HEK293 (cell line): ENCODE measurements at regions not wholly inside any gene's neighbourhood (a gene's known extent, or its start where the extent isn't known, plus 50 kb on each side); places are given as distances from the start of the nearest gene placed in this dataset.

ENCODE experiments used
- ZNF10 ChIP-seq: fragments of 450-650 bp; formaldehyde crosslinking; IDR thresholded peaks from 2 replicates; pipeline ENCODE4 v1.5.1; 2017; ENCODE audit warnings: missing biosample characterization, missing genetic modification characterization
- ZNF600 ChIP-seq: fragments of 450-650 bp; formaldehyde crosslinking; IDR thresholded peaks from 2 replicates; pipeline ENCODE4 v1.5.1; 2016; ENCODE audit warnings: missing biosample characterization, missing genetic modification characterization
- TF ChIP-seq, protein P1 (sequence below): fragments of 450-650 bp; formaldehyde crosslinking; IDR thresholded peaks from 2 replicates; pipeline ENCODE4 v1.5.1; 2016; ENCODE audit warnings: missing biosample characterization, missing genetic modification characterization

- TF ChIP-seq, protein P1, sequence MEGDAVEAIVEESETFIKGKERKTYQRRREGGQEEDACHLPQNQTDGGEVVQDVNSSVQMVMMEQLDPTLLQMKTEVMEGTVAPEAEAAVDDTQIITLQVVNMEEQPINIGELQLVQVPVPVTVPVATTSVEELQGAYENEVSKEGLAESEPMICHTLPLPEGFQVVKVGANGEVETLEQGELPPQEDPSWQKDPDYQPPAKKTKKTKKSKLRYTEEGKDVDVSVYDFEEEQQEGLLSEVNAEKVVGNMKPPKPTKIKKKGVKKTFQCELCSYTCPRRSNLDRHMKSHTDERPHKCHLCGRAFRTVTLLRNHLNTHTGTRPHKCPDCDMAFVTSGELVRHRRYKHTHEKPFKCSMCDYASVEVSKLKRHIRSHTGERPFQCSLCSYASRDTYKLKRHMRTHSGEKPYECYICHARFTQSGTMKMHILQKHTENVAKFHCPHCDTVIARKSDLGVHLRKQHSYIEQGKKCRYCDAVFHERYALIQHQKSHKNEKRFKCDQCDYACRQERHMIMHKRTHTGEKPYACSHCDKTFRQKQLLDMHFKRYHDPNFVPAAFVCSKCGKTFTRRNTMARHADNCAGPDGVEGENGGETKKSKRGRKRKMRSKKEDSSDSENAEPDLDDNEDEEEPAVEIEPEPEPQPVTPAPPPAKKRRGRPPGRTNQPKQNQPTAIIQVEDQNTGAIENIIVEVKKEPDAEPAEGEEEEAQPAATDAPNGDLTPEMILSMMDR (tag by site-specific recombination) = no peak
- TF ChIP-seq ZNF10 (tag by site-specific recombination) (no peak), ZNF600 (tag by site-specific recombination) (no peak)
These were observed 105.2 kb upstream of the SOX1 start for GRCh38 chr13:111961651-111962192.
